ENCODE measurements at regions not wholly inside any gene's neighbourhood (a gene's known extent, or its start where the extent isn't known, plus 50 kb on each side); places are given as distances from the start of the nearest gene placed in this dataset.

DNA sequence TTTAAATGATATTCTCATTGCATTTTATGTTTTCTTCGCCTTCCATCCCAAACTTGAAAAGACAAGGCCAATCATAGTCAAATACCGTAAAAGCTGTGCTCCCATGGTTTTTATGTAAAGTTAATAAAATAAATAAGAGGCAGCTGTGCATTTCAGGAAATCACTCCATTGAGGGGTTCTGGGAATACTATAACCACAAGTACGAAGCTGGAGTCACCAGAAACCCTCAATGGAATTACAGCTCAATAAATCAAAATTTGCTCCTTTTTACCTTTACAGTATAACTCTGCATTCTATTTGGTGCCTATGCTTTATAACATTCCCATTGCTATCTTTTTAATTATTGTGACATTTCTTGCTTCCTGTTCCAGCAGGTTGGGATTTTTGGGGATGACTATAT, 77.2 kb downstream of the C3orf38 start:
- TF ChIP-seq, protein P1, sequence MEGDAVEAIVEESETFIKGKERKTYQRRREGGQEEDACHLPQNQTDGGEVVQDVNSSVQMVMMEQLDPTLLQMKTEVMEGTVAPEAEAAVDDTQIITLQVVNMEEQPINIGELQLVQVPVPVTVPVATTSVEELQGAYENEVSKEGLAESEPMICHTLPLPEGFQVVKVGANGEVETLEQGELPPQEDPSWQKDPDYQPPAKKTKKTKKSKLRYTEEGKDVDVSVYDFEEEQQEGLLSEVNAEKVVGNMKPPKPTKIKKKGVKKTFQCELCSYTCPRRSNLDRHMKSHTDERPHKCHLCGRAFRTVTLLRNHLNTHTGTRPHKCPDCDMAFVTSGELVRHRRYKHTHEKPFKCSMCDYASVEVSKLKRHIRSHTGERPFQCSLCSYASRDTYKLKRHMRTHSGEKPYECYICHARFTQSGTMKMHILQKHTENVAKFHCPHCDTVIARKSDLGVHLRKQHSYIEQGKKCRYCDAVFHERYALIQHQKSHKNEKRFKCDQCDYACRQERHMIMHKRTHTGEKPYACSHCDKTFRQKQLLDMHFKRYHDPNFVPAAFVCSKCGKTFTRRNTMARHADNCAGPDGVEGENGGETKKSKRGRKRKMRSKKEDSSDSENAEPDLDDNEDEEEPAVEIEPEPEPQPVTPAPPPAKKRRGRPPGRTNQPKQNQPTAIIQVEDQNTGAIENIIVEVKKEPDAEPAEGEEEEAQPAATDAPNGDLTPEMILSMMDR (IDR thresholded peaks at IDR 0.05) = no peak

DNA sequence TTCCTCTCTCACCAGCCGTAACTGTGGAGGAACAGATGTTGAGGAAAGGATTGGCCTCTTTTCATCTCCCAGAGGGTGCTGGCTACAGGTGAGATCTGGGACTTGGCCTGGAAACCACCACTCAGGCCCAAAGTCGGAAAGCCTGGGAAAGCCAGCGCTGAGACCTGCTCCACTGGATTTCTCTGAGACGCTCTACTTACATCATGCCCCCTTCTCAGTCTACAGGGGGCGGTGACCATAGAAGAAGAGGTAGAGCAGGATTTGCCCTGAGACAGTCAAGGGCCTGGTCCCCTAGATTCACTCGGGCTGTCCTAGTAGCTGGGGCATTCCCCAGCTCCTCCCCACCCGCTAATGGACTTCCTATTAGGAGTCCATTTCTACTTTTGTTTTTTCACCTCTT, 80.9 kb downstream of the C3orf38 start:
- TF ChIP-seq, protein P1 (IDR thresholded peaks at IDR 0.05) = no peak

DNA sequence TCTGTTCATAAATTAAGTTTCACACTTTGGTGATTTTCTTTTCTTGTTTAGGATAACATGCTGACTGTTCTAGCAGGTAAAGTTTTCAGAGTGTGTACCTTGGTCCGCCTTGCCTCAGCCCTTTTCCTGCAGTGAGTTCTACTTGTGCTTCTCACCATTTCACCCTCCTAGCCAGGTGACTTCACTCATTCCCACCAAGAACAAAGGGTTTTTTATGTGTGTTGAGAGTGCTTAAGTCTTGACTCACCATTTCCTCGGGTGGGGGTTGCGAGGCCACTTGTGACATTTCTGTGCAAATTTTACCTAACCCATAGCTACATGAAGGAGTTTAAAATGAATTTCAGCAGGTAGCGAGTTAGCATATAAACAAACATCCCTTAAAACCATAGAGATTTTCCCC, 81.4 kb downstream of the C3orf38 start:
- TF ChIP-seq, protein P1 (IDR thresholded peaks at IDR 0.05) = no peak

DNA sequence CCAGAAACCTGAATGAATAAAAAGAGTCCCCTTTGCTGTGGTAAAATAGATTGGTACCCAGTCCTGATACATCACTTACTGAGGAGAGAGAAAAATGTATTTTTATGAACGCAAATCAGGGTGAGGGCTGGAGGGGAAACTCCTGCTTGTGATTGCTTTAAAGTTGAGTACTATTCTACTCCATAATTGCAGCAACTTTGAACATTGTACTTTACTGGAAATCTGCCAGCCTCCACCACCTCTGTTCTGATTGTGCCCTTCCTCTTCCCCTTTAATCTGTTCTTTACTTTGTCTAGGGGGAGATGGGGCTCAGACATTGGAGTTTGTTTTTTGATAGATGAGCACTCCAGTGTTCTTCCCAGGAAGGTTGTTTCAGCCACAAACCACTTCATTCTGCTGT, 81.9 kb downstream of the C3orf38 start:
- TF ChIP-seq, protein P1 (IDR thresholded peaks at IDR 0.05) = no peak

DNA sequence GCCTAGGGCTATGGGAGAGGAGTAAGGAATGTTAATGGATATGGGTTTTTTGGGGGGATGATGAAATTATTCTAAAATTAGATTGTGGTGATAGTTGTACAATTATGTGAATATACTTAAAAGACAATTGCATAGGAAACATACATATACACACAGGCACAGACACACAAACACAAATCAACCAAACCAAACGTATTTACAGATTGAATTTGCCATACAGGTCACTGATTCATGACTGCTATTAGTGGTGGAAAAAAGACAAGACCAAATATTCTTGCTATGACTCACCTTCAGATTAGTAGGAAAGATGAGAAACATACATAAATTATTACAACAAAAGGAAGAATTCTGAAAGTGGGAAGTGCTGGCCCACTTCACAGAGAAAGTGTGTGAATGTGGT, 85.3 kb downstream of the C3orf38 start:
- TF ChIP-seq, protein P1 (IDR thresholded peaks at IDR 0.05) = no peak

DNA sequence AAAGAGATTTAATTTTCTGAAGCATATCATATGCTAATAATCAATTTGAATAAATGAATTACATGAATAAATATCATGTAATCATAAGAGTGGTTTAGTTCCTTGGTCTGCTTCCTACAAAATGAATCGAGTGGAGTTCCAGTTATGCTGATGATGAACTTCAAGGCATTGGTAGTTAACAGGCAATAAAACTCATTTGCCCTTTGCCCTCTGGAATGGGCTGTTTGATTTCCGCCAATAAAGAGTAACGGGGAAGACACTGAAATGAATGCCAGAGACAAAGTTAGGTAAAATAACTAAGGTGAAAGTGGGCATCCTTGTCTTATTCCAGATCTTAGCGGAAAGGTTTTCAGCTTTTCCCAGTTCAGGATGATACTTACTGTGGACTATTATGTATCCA, 90.1 kb downstream of the C3orf38 start:
- TF ChIP-seq, protein P1 (IDR thresholded peaks at IDR 0.05) = no peak

DNA sequence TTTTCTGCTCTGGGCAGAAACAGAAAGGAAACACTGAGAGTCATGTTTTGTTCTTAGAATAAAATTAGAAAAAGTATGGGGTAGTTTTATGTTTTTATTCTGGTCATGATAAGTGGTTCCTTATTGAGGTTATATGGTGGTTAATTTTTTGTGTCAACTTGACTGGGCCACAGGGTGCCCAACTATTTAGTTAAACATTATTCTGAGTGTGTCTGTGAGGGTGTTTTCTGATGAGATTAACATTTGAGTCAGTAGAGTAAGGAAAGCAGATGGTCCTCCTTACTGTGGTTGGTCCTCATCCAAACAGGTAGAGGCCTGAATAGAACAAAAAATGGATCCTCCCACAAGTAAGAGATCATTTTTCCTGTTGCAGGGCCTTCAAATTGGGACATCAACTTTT, 98.9 kb downstream of the C3orf38 start:
- TF ChIP-seq, protein P1 (IDR thresholded peaks at IDR 0.05) = no peak

DNA sequence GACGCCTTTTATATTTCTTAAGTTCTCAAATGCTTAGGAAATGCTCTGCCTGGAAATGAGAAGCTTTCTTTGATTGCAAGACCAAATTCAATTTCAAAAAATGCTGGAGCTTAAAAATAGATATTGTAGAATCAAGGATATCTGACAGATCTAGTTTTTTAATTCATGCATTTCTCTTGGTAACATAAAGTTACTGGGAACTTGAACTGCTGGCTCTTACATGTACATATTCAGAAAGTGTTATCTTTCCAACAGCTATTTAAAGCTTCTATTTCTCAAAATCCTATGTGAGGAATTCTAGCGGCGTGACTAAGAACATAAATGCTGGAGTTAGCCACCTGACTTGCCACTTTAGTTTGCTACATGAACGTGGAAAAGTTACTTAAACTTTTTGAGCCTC, 109.3 kb downstream of the C3orf38 start:
- TF ChIP-seq, protein P1 (IDR thresholded peaks at IDR 0.05) = no peak
